Thyroid gland (tissue), 4 donors: ENCODE measurements at regions not wholly inside any gene's neighbourhood (a gene's known extent, or its start where the extent isn't known, plus 50 kb on each side); places are given as distances from the start of the nearest gene placed in this dataset.

Experiments used
- CTCF ChIP-seq, 6 experiments: fragments of 200-600 bp in 3 of 6; fragments of 450-650 bp in 3 of 6; sonication (generic) in 3 of 6; IDR thresholded peaks; one replicate each; pipeline ENCODE4 v1.5.1; 2016 to 2019; ENCODE audit warnings: antibody characterized with exemption in 6 of 6, mild to moderate bottlenecking in 2 of 6, inconsistent platforms in 1 of 6, moderate library complexity in 1 of 6
- POLR2A ChIP-seq, 2 donors: fragments of 450-650 bp; IDR thresholded peaks; one replicate each; pipeline ENCODE4 v1.6.1; 2017; ENCODE audit warnings: antibody characterized with exemption in 2 of 2, mild to moderate bottlenecking in 2 of 2, moderate library complexity in 1 of 2

- TF ChIP-seq CTCF (IDR thresholded peaks at IDR 0.05) (no peak), POLR2A (IDR thresholded peaks at IDR 0.05) (no peak)
These were observed 87.4 kb upstream of the UFM1 start for GRCh38 chr13:38262211-38262610.
